CD4-positive, CD25-positive, alpha-beta regulatory T cell (primary cell): ENCODE measurements at regions not wholly inside any gene's neighbourhood (a gene's known extent, or its start where the extent isn't known, plus 50 kb on each side); places are given as distances from the start of the nearest gene placed in this dataset.

ENCODE experiments used
- ATAC-seq, 2 donors: fragments of 150-1000 bp; cut with Tn5 transposase; one replicate each; pipeline ENCODE4 v1.10.0; 2021; ENCODE audit warnings: low read depth in 2 of 2, moderate number of reproducible peaks in 2 of 2, moderate library complexity in 1 of 2
- DNase-seq, 3 donors: peaks; one replicate each; pipeline versions ENCODE4 v3.0.0 to v3.0.0-alpha.2; 2012 to 2022; ENCODE audit warnings: mixed read lengths in 1 of 3
- H3K27ac ChIP-seq: one replicate; pipeline ENCODE4 v1.7.0; 2013; ENCODE audit warnings: mild to moderate bottlenecking, low read length; ENCODE audit not compliant: insufficient read depth, poor library complexity, severe bottlenecking
- H3K27me3 ChIP-seq: one replicate; pipeline ENCODE4 v1.7.0; 2013; ENCODE audit warnings: low read length; ENCODE audit not compliant: control insufficient read depth, insufficient read depth
- H3K36me3 ChIP-seq: one replicate; pipeline ENCODE4 v1.7.0; 2013; ENCODE audit warnings: mild to moderate bottlenecking, low read length, moderate library complexity; ENCODE audit not compliant: control insufficient read depth, insufficient read depth
- H3K4me1 ChIP-seq: 2 replicates; pipeline ENCODE4 v1.7.0; 2013; ENCODE audit warnings: mild to moderate bottlenecking, low read length; ENCODE audit not compliant: insufficient read depth, control insufficient read depth, poor library complexity, severe bottlenecking
- H3K4me3 ChIP-seq: one replicate; pipeline ENCODE4 v1.7.0; 2013; ENCODE audit warnings: low read depth, mild to moderate bottlenecking, low read length, moderate library complexity
- H3K9me3 ChIP-seq, 2 experiments: 1 replicate in 1 of 2; 2 replicates in 1 of 2; pipeline ENCODE4 v1.7.0; 2013; ENCODE audit warnings: low read length in 2 of 2, mild to moderate bottlenecking in 1 of 2, moderate library complexity in 1 of 2; ENCODE audit not compliant: control insufficient read depth in 2 of 2
- H3K27ac Mint-ChIP-seq, 3 donors: one replicate each; pipeline ENCODE4 v1.8.0; 2020 to 2022; ENCODE audit warnings: mild to moderate bottlenecking in 3 of 3, mixed read lengths in 3 of 3, moderate library complexity in 2 of 3
- H3K27me3 Mint-ChIP-seq: one replicate; pipeline ENCODE4 v1.8.0; 2022; ENCODE audit warnings: mild to moderate bottlenecking, mixed read lengths
- H3K36me3 Mint-ChIP-seq: one replicate; pipeline ENCODE4 v1.8.0; 2020; ENCODE audit warnings: mixed read lengths
- H3K4me1 Mint-ChIP-seq, 4 donors: one replicate each; pipeline ENCODE4 v1.8.0; 2020 to 2022; ENCODE audit warnings: mixed read lengths in 4 of 4, mild to moderate bottlenecking in 1 of 4
- H3K4me3 Mint-ChIP-seq, 4 donors: one replicate each; pipeline ENCODE4 v1.8.0; 2020 to 2022; ENCODE audit warnings: mild to moderate bottlenecking in 4 of 4, mixed read lengths in 4 of 4, moderate library complexity in 3 of 4
- H3K9me3 Mint-ChIP-seq, 7 donors: one replicate each; pipeline ENCODE4 v1.8.0; 2020 to 2022; ENCODE audit warnings: mixed read lengths in 7 of 7, mild to moderate bottlenecking in 3 of 7, moderate library complexity in 2 of 7

DNA sequence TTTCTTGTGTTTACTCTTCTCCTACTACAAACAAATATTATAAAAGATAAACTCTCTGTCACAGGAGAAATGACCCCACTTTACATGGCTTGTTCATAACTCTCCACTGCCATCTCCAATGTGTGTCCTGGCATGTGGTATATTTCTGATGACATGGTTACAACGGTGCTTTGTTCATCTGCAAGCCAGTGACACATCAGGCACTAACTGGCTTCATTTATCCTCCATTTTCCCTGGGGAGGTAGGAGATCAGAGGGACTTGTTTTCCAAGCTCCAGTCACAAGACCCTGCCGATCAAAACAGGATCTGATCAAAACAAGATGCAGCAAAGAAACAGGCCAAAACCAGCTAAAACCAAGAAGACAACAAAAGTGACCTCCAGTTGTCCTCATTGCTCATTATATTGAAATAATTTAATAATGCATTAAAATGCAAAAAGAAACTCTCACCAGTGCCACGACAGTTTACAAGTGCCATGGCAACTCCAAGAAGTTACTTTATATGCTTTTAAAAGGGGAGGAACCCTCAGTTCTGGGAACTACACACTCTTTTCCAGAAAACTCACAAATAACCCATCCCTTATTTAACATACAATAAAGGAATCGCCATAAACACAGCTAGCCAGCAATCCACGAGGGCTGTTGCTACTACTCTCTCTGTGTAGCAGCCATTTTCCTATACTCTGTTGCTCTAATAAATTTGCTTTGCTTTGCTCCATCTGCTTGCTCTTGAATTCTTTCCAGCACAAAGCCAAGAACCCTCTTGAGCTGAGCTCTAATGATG, 224.2 kb downstream of the XPNPEP1 start:
- ATAC-seq (no peak), DNase-seq (no peak)
- Histone ChIP-seq H3K4me3 (no peak overlapping the region), H3K27me3 (no peaks in the 10 kb centered on the region), H3K27ac (no peak overlapping the region), H3K36me3 (no peaks in the 10 kb centered on the region), H3K9me3 (no peaks in the 10 kb centered on the region), H3K4me1 (no peaks in the 10 kb centered on the region)
- Mint-ChIP-seq H3K27me3 (no peaks in the 10 kb centered on the region), H3K9me3 (no peaks in the 10 kb centered on the region), H3K36me3 (no peaks in the 10 kb centered on the region), H3K27ac (no peak overlapping the region), H3K4me1 (no peaks in the 10 kb centered on the region), H3K4me3 (no peak overlapping the region)

DNA sequence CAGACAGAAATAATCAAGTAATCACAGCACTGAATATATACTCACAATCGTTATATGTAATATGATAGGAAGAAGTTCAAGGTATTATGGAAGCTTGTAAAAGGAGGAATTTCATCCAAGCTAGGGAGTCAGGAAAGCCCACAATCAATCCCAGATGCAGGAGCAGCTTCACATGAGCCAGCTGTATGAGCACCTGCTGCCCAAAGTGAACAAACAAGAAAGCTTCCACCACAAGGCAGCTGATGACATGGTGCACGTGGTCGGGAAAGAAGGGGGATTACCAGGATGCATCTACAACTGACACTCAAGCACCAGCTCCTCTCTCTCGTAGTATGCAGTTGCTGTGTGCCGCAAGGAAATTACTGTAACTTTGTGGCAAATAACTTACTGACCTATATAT, 225.2 kb downstream of the XPNPEP1 start:
- Mint-ChIP-seq H3K4me1 (no peaks in the 10 kb centered on the region), H3K27me3 (no peaks in the 10 kb centered on the region), H3K9me3 (no peaks in the 10 kb centered on the region), H3K36me3 (no peaks in the 10 kb centered on the region), H3K4me3 (no peak overlapping the region), H3K27ac (no peak overlapping the region)
- DNase-seq (no peak), ATAC-seq (no peak)
- no peaks in the 10 kb centered on the region for H3K27me3 ChIP-seq
- H3K27ac ChIP-seq = no peak overlapping the region
- H3K4me1 ChIP-seq = no peaks in the 10 kb centered on the region
- no peak overlapping the region for H3K4me3 ChIP-seq
- H3K36me3 ChIP-seq = no peaks in the 10 kb centered on the region
- H3K9me3 ChIP-seq = no peaks in the 10 kb centered on the region

DNA sequence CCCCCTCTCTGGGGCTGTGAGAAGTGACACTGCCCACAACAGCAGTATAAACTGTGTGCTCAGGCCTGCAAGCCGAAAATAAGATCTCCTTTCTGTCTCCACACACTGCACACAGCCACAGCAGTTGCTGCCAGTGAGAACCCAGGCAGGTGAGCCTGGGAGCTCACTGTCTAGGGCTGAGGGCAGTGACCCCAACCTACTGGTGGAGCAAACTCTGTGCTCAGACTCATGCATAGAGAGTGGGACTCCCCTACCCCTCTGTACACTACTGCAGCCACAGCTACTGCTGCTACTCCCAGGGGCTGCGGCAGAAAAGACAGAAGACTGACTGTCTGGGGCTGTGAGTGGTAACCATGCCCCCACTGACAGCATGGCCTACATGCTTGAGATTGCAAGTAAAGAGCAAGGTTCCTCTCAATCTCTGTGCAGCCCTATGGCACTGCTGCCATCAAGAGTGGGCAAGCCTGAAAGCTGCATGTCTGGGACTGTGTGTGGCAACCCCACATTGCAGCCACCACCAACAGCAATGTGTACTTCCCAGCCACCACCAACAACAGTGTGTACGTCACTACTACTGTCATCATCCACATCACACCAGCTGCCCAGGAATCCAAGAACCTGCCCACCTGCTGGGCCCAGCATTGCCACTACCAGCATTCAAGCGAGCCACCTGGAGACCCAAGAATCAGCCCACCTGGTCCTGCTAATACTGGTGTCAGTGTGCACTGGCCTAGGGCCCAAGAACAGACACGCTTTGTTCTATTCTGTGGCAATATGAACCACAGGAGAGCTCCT, 226.1 kb downstream of the XPNPEP1 start:
- Histone ChIP-seq H3K4me3 (no peak overlapping the region), H3K4me1 (no peaks in the 10 kb centered on the region), H3K9me3 (no peaks in the 10 kb centered on the region), H3K27ac (no peak overlapping the region), H3K27me3 (no peaks in the 10 kb centered on the region), H3K36me3 (no peaks in the 10 kb centered on the region)
- peaks cover 0 to 1% (median 0%) of the 10 kb centered on the region in 7 donors for H3K9me3 Mint-ChIP-seq
- no peak overlapping the region for H3K27ac Mint-ChIP-seq
- H3K4me1 Mint-ChIP-seq = no peaks in the 10 kb centered on the region
- H3K27me3 Mint-ChIP-seq = no peaks in the 10 kb centered on the region
- DNase-seq (no peak), ATAC-seq (peak in 1 of 2 donors; percentile 22)
- no peak overlapping the region for H3K4me3 Mint-ChIP-seq
- no peaks in the 10 kb centered on the region for H3K36me3 Mint-ChIP-seq

DNA sequence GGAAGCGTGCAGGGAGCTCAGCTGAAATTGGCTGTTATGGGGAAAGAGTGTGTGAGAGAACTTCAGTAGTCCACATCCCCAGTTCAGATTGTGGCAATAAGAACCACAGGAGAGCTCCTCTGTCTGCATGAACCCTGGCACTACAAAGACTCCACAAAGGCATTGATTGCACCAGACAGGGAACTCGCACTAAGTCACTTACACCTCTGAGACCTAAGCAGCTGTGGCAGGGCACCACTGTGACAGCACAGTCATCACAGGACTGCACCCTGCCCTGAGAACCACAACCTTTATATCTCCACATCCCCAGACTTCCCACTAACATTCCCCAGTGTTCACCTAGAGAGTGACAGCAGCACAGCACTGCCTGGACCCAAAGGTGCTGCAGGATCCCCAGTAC, 226.8 kb downstream of the XPNPEP1 start:
- DNase-seq (no peak), ATAC-seq (no peak)
- Histone ChIP-seq H3K36me3 (no peaks in the 10 kb centered on the region), H3K4me3 (no peak overlapping the region), H3K4me1 (no peaks in the 10 kb centered on the region), H3K9me3 (no peaks in the 10 kb centered on the region), H3K27me3 (no peaks in the 10 kb centered on the region), H3K27ac (no peak overlapping the region)
- Mint-ChIP-seq H3K4me3 (no peak overlapping the region), H3K27ac (no peak overlapping the region), H3K9me3 (peaks cover 0 to 2% (median 0%) of the 10 kb centered on the region in 7 donors), H3K4me1 (no peaks in the 10 kb centered on the region), H3K27me3 (no peaks in the 10 kb centered on the region), H3K36me3 (no peaks in the 10 kb centered on the region)

DNA sequence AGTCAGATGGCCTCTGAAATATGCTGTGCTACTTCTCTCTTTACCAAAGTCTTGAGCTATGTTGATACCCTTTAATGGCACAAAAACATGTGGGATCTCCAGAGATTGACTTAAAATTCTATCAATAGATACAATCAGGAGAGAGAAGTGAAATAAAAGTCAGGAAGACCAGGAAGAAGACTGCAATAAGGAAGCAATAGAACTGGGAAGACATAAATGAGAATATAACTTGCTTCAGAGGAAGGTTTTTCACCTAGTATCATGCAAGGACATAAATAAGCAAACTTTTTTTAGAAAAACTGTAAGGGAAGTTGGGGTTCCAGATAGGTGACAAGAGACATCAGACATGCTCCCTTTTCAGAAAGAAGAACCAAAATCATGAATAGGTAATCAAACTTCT, 227.3 kb downstream of the XPNPEP1 start:
- no peak overlapping the region for H3K4me3 ChIP-seq
- no peak for ATAC-seq
- no peak overlapping the region for H3K4me3 Mint-ChIP-seq

DNA sequence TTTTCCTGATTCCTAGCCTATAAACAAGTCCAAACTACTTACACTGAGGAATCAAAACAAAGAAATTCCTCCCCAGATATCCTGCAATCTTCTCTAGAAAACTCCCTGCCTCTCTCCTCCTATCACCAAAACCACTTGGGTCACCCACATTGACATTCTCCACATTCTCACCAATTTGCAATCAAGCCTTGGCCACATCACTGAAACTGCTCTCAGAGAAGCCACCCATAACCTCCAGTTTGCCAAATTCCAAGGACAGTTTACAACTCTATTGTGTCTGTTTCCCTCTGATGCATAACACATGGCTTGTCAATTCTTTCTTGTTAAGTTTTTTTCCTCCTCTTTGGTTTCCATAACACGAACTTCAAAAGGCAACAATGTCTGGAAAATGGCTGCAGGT, 233.5 kb downstream of the XPNPEP1 start:
- no peaks in the 10 kb centered on the region for H3K4me1 Mint-ChIP-seq
- DNase-seq = no peak
- no peaks in the 10 kb centered on the region for H3K27me3 Mint-ChIP-seq
- no peaks in the 10 kb centered on the region for H3K36me3 ChIP-seq
- no peak overlapping the region for H3K27ac Mint-ChIP-seq
- H3K4me3 Mint-ChIP-seq = no peak overlapping the region
- no peak overlapping the region for H3K4me3 ChIP-seq
- ATAC-seq = no peak
- H3K9me3 ChIP-seq = no peaks in the 10 kb centered on the region
- peaks cover 0 to 7% (median 4%) of the 10 kb centered on the region in 7 donors for H3K9me3 Mint-ChIP-seq
- H3K4me1 ChIP-seq = no peaks in the 10 kb centered on the region
- no peak overlapping the region for H3K27ac ChIP-seq
- H3K36me3 Mint-ChIP-seq = no peaks in the 10 kb centered on the region
- no peaks in the 10 kb centered on the region for H3K27me3 ChIP-seq

More for the DNA sequence above, 227.3 kb downstream of the XPNPEP1 start:
- Mint-ChIP-seq H3K9me3 (peaks cover 0 to 2% (median 0%) of the 10 kb centered on the region in 7 donors), H3K27ac (no peak overlapping the region), H3K27me3 (no peaks in the 10 kb centered on the region), H3K36me3 (no peaks in the 10 kb centered on the region), H3K4me1 (no peaks in the 10 kb centered on the region)
- H3K27ac ChIP-seq = no peak overlapping the region
- H3K36me3 ChIP-seq = no peaks in the 10 kb centered on the region
- no peaks in the 10 kb centered on the region for H3K9me3 ChIP-seq
- DNase-seq = no peak
- H3K27me3 ChIP-seq = no peaks in the 10 kb centered on the region
- no peaks in the 10 kb centered on the region for H3K4me1 ChIP-seq

DNA sequence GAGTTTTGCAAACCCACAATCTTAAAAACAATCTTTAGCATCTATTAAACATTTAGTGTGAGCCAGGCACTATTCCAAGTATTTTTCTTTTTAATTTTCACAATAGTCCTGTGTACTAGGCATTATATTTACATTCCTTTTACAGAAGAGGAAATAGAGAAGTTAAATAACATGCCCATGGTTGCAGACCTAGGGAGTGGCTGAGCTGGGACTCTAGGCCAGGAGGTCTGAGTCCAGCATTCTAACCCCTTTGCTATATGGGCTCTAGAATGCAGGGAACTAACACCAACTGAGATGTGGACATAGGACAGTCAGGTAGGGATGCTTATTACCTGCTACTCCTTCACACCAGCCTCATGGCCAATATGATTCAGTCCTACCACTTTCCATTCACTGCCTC, 243.8 kb downstream of the XPNPEP1 start:
- H3K27ac Mint-ChIP-seq = no peak overlapping the region
- ATAC-seq = no peak
- H3K27me3 Mint-ChIP-seq = no peaks in the 10 kb centered on the region

More for the DNA sequence above, 243.8 kb downstream of the XPNPEP1 start:
- H3K27ac ChIP-seq = no peak overlapping the region
- no peaks in the 10 kb centered on the region for H3K27me3 ChIP-seq
- DNase-seq = no peak
- H3K9me3 Mint-ChIP-seq = peaks cover 0 to 5% (median 2%) of the 10 kb centered on the region in 7 donors
- H3K4me3 ChIP-seq = no peak overlapping the region
- H3K4me3 Mint-ChIP-seq = no peak overlapping the region
- H3K4me1 ChIP-seq = no peaks in the 10 kb centered on the region
- H3K9me3 ChIP-seq = no peaks in the 10 kb centered on the region
- H3K4me1 Mint-ChIP-seq = no peaks in the 10 kb centered on the region
- H3K36me3 Mint-ChIP-seq = no peaks in the 10 kb centered on the region
- no peaks in the 10 kb centered on the region for H3K36me3 ChIP-seq
